ENCODE measurements at regions not wholly inside any gene's neighbourhood (a gene's known extent, or its start where the extent isn't known, plus 50 kb on each side); places are given as distances from the start of the nearest gene placed in this dataset.

GRCh38 chr2:186294248-186294888 is 191.7 kb upstream of the ZC3H15 start:
- TF ChIP-seq CTCF (IDR thresholded peaks at IDR 0.05 in 8 of 11, conservative IDR thresholded peaks at IDR 0.05 in 3 of 11) = no peak
- TF ChIP-seq POLR2A (IDR thresholded peaks at IDR 0.05) = no peak
- TF ChIP-seq POLR2AphosphoS5 (IDR thresholded peaks at IDR 0.05) = no peak

Measured in spleen (tissue), 7 donors.